ENCODE measurements at regions not wholly inside any gene's neighbourhood (a gene's known extent, or its start where the extent isn't known, plus 50 kb on each side); places are given as distances from the start of the nearest gene placed in this dataset.

DNA sequence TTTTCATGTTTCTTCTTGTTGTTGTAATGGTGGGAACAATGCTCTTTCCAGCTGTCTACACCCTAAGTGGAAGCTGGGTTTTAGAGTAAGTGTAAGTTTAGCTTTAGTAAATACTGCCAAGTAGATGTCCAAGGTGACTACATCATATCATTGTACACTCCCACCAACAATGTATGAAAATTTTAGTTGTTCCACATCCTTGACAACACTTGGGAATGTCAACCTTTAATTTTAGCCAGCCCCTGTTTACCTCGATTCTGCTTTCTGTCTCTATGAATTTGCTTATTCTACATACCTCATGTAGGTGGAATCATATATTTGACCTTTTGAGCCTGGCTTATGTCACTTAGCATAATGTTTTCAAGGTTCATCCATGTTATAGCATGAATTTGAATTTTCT lies 93.0 kb downstream of the MTPAP start:
- TF ChIP-seq, protein P1, sequence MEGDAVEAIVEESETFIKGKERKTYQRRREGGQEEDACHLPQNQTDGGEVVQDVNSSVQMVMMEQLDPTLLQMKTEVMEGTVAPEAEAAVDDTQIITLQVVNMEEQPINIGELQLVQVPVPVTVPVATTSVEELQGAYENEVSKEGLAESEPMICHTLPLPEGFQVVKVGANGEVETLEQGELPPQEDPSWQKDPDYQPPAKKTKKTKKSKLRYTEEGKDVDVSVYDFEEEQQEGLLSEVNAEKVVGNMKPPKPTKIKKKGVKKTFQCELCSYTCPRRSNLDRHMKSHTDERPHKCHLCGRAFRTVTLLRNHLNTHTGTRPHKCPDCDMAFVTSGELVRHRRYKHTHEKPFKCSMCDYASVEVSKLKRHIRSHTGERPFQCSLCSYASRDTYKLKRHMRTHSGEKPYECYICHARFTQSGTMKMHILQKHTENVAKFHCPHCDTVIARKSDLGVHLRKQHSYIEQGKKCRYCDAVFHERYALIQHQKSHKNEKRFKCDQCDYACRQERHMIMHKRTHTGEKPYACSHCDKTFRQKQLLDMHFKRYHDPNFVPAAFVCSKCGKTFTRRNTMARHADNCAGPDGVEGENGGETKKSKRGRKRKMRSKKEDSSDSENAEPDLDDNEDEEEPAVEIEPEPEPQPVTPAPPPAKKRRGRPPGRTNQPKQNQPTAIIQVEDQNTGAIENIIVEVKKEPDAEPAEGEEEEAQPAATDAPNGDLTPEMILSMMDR (IDR thresholded peaks at IDR 0.05; ENCODE audit: unreplicated experiment): no peak
- H3K27me3 Mint-ChIP-seq: no peaks in the 10 kb centered on the region
- H3K9me3 Mint-ChIP-seq (ENCODE audit: low read depth): peaks cover 9% of the 10 kb centered on the region
- no peak overlapping the region for H3K4me3 Mint-ChIP-seq (ENCODE audit: low read depth)
- no peak overlapping the region for H3K27ac Mint-ChIP-seq
- no peak for DNase-seq (ENCODE audit: low spot score, unreplicated experiment)
- H3K4me1 Mint-ChIP-seq (ENCODE audit: low read depth): no peaks in the 10 kb centered on the region
- no peaks in the 10 kb centered on the region for H3K36me3 Mint-ChIP-seq (ENCODE audit: insufficient read depth)

DNA sequence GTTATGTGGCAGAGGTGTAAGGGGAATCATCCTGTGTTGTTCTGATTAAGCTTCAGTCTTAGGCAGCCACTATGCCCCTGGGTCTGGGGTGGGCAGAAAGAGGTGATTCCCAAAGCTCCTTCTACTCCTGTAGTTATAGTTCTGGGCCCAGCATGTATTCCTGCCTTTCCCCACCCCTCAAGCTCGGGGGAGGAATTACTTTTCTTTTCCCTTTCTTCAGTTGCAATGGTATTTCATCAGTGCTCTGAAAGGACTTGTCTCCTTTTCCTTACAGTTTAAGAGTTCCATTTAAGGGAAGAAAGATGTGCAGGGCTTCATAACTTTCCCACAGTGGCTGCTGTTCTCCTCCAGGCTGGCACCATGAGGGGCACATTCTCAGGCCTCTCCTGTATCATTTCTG lies 94.2 kb downstream of the MTPAP start:
- DNase-seq (ENCODE audit: low spot score, unreplicated experiment): no peak
- no peak overlapping the region for H3K4me3 Mint-ChIP-seq (ENCODE audit: low read depth)
- TF ChIP-seq, protein P1 (IDR thresholded peaks at IDR 0.05; ENCODE audit: unreplicated experiment): no peak
- peaks cover 9% of the 10 kb centered on the region for H3K9me3 Mint-ChIP-seq (ENCODE audit: low read depth)
- H3K27ac Mint-ChIP-seq: no peak overlapping the region
- H3K36me3 Mint-ChIP-seq (ENCODE audit: insufficient read depth): no peaks in the 10 kb centered on the region
- no peaks in the 10 kb centered on the region for H3K4me1 Mint-ChIP-seq (ENCODE audit: low read depth)
- H3K27me3 Mint-ChIP-seq: no peaks in the 10 kb centered on the region

DNA sequence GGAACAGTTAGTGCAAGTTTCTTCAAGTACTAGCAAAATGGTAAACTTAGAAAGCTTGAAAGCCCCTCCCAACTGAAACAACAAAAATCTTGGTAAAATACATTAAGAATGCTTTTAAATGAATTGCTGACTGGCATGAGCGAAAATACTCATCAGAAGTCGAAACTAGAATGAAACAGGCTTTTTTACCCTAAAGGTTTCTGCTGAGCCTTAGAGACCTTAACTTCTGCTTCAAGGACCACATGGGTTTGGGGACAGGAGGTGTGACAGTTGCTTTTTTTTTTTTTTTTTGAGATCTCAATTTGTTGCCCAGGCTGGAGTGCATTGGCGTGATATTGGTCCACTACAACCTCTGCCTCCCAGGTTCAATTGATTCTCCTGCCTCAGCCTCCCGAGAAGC lies 100.3 kb downstream of the MTPAP start:
- Mint-ChIP-seq H3K4me3 (ENCODE audit: low read depth) (no peak overlapping the region), H3K27me3 (no peaks in the 10 kb centered on the region), H3K36me3 (ENCODE audit: insufficient read depth) (no peaks in the 10 kb centered on the region), H3K9me3 (ENCODE audit: low read depth) (peaks cover 6% of the 10 kb centered on the region), H3K4me1 (ENCODE audit: low read depth) (peaks cover 3% of the 10 kb centered on the region), H3K27ac (no peak overlapping the region)
- TF ChIP-seq, protein P1 (IDR thresholded peaks at IDR 0.05; ENCODE audit: unreplicated experiment): no peak
- DNase-seq (ENCODE audit: low spot score, unreplicated experiment): no peak

DNA sequence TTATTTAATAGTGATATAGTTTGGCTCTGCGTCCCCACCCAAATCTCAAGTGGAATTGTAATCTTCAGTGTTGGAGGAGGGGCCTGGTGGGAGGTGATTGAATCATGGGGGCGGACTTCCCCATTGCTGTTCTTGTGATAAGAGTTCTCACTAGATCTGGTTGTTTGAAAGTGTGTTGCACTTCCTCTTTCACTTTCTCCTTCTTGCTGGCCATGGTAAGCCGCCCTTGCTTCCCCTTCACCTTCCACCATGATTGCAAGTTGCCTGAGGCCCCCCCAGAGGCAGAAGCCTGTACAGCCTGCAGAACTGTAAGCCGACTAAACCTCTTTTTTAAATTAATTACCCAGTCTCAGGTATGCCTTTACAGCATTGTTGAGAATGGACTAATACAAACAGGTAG lies 101.4 kb downstream of the MTPAP start:
- no peaks in the 10 kb centered on the region for H3K36me3 Mint-ChIP-seq (ENCODE audit: insufficient read depth)
- H3K4me3 Mint-ChIP-seq (ENCODE audit: low read depth): no peak overlapping the region
- H3K27ac Mint-ChIP-seq: no peak overlapping the region
- H3K4me1 Mint-ChIP-seq (ENCODE audit: low read depth): peaks cover 3% of the 10 kb centered on the region
- TF ChIP-seq, protein P1 (IDR thresholded peaks at IDR 0.05; ENCODE audit: unreplicated experiment): no peak
- no peaks in the 10 kb centered on the region for H3K9me3 Mint-ChIP-seq (ENCODE audit: low read depth)
- no peak for DNase-seq (ENCODE audit: low spot score, unreplicated experiment)
- H3K27me3 Mint-ChIP-seq: no peaks in the 10 kb centered on the region

DNA sequence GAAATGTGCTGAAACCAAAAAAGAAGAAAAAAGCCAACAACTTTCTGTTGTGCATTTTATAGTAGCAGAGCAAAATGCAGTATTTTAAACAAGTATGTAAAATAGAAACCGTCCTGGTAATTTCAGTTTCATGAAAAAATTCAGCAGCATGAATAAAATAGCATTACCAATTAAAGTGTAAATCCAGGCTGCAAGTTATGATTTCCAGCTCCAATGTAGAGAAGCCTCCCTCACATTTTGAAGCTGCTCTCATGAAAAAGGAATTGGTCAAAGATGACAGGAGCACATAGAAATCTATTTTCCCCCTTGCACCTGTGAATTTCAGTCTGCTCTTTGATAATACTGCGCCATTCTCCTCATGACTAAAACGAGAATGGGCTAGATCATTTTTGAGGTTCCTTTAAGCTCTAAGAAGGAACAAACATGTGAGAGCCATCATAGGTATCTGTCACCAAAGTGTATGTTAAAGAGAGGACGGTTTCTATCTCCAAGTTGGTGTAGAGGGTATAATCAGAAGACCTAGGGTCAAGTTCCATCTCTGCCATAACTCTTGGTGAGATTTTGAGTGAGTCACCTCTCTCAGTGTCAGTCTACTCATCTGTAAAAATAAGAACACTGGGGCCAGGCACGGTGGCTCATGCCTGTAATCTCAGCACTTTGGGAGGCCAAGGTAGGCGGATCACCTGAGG lies 107.5 kb downstream of the MTPAP start:
- TF ChIP-seq, protein P1 (IDR thresholded peaks at IDR 0.05; ENCODE audit: unreplicated experiment): no peak
- Mint-ChIP-seq H3K27ac (no peak overlapping the region), H3K4me1 (ENCODE audit: low read depth) (peaks cover 3% of the 10 kb centered on the region), H3K4me3 (ENCODE audit: low read depth) (no peak overlapping the region), H3K36me3 (ENCODE audit: insufficient read depth) (no peaks in the 10 kb centered on the region), H3K9me3 (ENCODE audit: low read depth) (no peaks in the 10 kb centered on the region), H3K27me3 (no peaks in the 10 kb centered on the region)
- DNase-seq (ENCODE audit: low spot score, unreplicated experiment): no peak
